HEK293 (cell line): ENCODE measurements at regions not wholly inside any gene's neighbourhood (a gene's known extent, or its start where the extent isn't known, plus 50 kb on each side); places are given as distances from the start of the nearest gene placed in this dataset.

Source experiments
- ZBTB17 ChIP-seq: fragments of 450-650 bp; formaldehyde crosslinking; IDR thresholded peaks from 2 replicates; pipeline ENCODE4 v1.5.1; 2016; ENCODE audit warnings: missing biosample characterization, missing genetic modification characterization
- TF ChIP-seq, protein P1 (sequence below): fragments of 450-650 bp; formaldehyde crosslinking; IDR thresholded peaks from 2 replicates; pipeline ENCODE4 v1.5.1; 2016; ENCODE audit warnings: missing biosample characterization, missing genetic modification characterization, low read depth

DNA sequence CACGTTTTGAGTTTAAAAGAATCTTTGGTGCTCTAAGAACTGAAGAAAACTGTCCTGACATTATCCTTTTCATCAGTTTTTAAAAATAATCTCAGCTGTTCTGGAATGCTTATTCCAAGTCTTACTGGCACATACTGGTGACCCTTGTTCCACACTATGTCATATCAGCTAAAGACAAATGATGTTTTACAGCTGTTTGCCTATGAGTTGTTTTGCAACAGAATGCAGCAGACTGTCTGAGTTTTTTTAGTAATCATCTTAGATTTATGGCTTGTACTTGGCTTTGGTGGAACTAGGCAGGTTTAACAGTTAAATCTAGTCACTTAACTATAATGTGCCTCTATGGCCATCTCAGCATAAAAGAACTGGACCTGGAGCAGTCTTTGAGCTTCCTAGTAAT is 91.6 kb upstream of the GRIN2B start:
- TF ChIP-seq ZBTB17 (tag by site-specific recombination): no peak
- TF ChIP-seq, protein P1, sequence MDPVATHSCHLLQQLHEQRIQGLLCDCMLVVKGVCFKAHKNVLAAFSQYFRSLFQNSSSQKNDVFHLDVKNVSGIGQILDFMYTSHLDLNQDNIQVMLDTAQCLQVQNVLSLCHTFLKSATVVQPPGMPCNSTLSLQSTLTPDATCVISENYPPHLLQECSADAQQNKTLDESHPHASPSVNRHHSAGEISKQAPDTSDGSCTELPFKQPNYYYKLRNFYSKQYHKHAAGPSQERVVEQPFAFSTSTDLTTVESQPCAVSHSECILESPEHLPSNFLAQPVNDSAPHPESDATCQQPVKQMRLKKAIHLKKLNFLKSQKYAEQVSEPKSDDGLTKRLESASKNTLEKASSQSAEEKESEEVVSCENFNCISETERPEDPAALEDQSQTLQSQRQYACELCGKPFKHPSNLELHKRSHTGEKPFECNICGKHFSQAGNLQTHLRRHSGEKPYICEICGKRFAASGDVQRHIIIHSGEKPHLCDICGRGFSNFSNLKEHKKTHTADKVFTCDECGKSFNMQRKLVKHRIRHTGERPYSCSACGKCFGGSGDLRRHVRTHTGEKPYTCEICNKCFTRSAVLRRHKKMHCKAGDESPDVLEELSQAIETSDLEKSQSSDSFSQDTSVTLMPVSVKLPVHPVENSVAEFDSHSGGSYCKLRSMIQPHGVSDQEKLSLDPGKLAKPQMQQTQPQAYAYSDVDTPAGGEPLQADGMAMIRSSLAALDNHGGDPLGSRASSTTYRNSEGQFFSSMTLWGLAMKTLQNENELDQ (tag by site-specific recombination): no peak
